ENCODE measurements at regions not wholly inside any gene's neighbourhood (a gene's known extent, or its start where the extent isn't known, plus 50 kb on each side); places are given as distances from the start of the nearest gene placed in this dataset.
"Not testable (repeated sequence)": the region's sequence is repeated elsewhere in the genome, so short reads cannot be mapped to it uniquely, and the experiment has no call there.

- DNase-seq, result peak; percentile 60
These were observed 52.2 kb upstream of the MKI67 start for GRCh38 chr10:128178302-128178958.

GRCh38 chr10:128180843-128181242 is 54.6 kb upstream of the MKI67 start:
- DNase-seq, result peak; percentile 77

- no peak for DNase-seq
These were observed 59.4 kb upstream of the MKI67 start for GRCh38 chr10:128185627-128186026.

GRCh38 chr10:128186959-128187787 is 61.0 kb upstream of the MKI67 start:
- DNase-seq, result peak; percentile 28

- DNase-seq, result no peak
These were observed 61.6 kb upstream of the MKI67 start for GRCh38 chr10:128187788-128188185.

- DNase-seq, result no peak
These were observed 63.0 kb upstream of the MKI67 start for GRCh38 chr10:128189176-128189575.

- DNase-seq, result no peak
These were observed 65.6 kb upstream of the MKI67 start for GRCh38 chr10:128191847-128192246.

GRCh38 chr10:128201826-128202225 is 75.6 kb upstream of the MKI67 start:
- DNase-seq, result not testable (repeated sequence)

GRCh38 chr10:128203028-128203427 is 76.8 kb upstream of the MKI67 start:
- DNase-seq, result no peak

- not testable (repeated sequence) for DNase-seq
These were observed 79.4 kb upstream of the MKI67 start for GRCh38 chr10:128205591-128205990.

GRCh38 chr10:128206676-128207075 is 80.5 kb upstream of the MKI67 start:
- no peak for DNase-seq

GRCh38 chr10:128209862-128210214 is 83.6 kb upstream of the MKI67 start:
- no peak for DNase-seq

- peak; percentile 81 for DNase-seq
These were observed 84.2 kb upstream of the MKI67 start for GRCh38 chr10:128210215-128211063.

GRCh38 chr10:128211064-128211504 is 84.9 kb upstream of the MKI67 start:
- no peak for DNase-seq

GRCh38 chr10:128211953-128212727 is 85.9 kb upstream of the MKI67 start:
- peak; percentile 91 for DNase-seq

GRCh38 chr10:128213156-128213555 is 86.9 kb upstream of the MKI67 start:
- DNase-seq, result no peak

GRCh38 chr10:128215733-128216132 is 89.5 kb upstream of the MKI67 start:
- DNase-seq, result no peak

GRCh38 chr10:128217136-128217535 is 90.9 kb upstream of the MKI67 start:
- no peak for DNase-seq

- DNase-seq, result no peak
These were observed 91.9 kb upstream of the MKI67 start for GRCh38 chr10:128218161-128218560.

GRCh38 chr10:128219295-128219694 is 93.1 kb upstream of the MKI67 start:
- DNase-seq, result no peak

- DNase-seq, result no peak
These were observed 93.8 kb upstream of the MKI67 start for GRCh38 chr10:128220021-128220420.

- DNase-seq, result no peak
These were observed 94.9 kb upstream of the MKI67 start for GRCh38 chr10:128221117-128221516.

- no peak for DNase-seq
These were observed 95.6 kb upstream of the MKI67 start for GRCh38 chr10:128221807-128222206.

All from activated CD4-positive, alpha-beta T cell treated with anti-CD3 and anti-CD28 coated beads, Interleukin-2, Interleukin-6, amounts not matched to agents 100 ng/mL and 50 ng/mL, durations not matched to agents 16 hours and 8 hours (primary cell).